ENCODE measurements at regions not wholly inside any gene's neighbourhood (a gene's known extent, or its start where the extent isn't known, plus 50 kb on each side); places are given as distances from the start of the nearest gene placed in this dataset.

DNA sequence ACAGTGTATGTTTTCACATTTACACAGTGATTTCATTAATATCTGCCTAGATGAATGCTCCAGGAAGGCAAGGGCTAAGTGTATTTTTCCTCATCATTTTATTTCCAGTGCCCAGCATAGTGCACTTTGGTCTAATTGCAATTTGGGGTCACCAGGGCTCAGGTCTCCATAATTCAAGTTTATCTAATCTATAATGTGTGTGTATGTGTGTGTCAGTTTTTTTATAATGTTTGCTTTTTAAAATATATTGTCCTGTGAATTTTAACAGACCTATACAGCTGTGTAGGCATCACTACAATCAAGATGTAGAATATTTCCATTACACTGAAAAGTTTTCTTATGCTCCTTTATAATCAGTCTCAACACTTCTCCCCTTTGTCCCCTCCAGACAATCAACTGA, 620.4 kb downstream of the STK39 start:
- Histone ChIP-seq H3K27ac (no peak overlapping the region), H3K4me3 (no peak overlapping the region), H3K9me3 (no peaks in the 10 kb centered on the region), H3K36me3 (no peaks in the 10 kb centered on the region), H3K27me3 (no peaks in the 10 kb centered on the region), H3K4me1 (no peaks in the 10 kb centered on the region)
- no peak for DNase-seq
- TF ChIP-seq POLR2AphosphoS5 (IDR thresholded peaks at IDR 0.05) (no peak), POLR2A (IDR thresholded peaks at IDR 0.05) (no peak), EP300 (IDR thresholded peaks at IDR 0.05) (no peak), CTCF (IDR thresholded peaks at IDR 0.05) (no peak)
- intact Hi-C loops (cut with DNase I): no loop called here

- Histone ChIP-seq H3K4me3 (no peak overlapping the region), H3K27ac (no peak overlapping the region), H3K27me3 (no peaks in the 10 kb centered on the region), H3K36me3 (no peaks in the 10 kb centered on the region), H3K4me1 (no peaks in the 10 kb centered on the region), H3K9me3 (no peaks in the 10 kb centered on the region)
- peak in 1 of 4 donors; percentile 29 for TF ChIP-seq POLR2AphosphoS5 (IDR thresholded peaks at IDR 0.05)
- TF ChIP-seq POLR2A (IDR thresholded peaks at IDR 0.05): no peak
- intact Hi-C loops (cut with DNase I): no loop called here
- DNase-seq: no peak
- 65 to 68% methylated on average over 1 of the region's 1 CpG for WGBS, 2 donors
Measured at GRCh38 chr2:167626301-167626700, 621.1 kb downstream of the STK39 start.

DNA sequence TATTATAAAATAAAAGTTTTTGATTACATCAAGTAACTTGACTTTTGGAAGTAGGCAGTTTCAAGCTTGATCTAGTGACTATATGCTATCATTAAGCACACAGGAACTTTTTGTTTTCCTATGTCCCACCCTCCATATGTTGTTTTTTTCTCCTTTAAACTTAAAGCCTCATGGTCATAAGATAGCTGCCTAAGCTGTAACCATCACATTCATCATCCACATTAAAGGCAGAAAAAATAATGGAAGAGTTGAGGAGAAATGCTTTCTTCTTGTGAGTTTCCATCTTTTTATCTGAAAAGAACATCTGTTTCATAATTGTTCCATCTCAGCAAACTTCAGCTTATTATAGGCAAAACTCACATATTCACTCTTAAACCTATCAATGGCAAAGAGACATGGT, 630.4 kb downstream of the STK39 start:
- DNase-seq: no peak
- Histone ChIP-seq H3K9me3 (no peaks in the 10 kb centered on the region), H3K4me1 (no peaks in the 10 kb centered on the region), H3K36me3 (no peaks in the 10 kb centered on the region), H3K4me3 (no peak overlapping the region), H3K27me3 (no peaks in the 10 kb centered on the region), H3K27ac (no peak overlapping the region)
- intact Hi-C loops (cut with DNase I): no loop called here
- TF ChIP-seq POLR2AphosphoS5 (IDR thresholded peaks at IDR 0.05) (no peak), EP300 (IDR thresholded peaks at IDR 0.05) (no peak), POLR2A (IDR thresholded peaks at IDR 0.05) (no peak), CTCF (IDR thresholded peaks at IDR 0.05) (no peak)

GRCh38 chr2:167613471-167613870, 633.9 kb downstream of the STK39 start:
- Histone ChIP-seq H3K9me3 (no peaks in the 10 kb centered on the region), H3K27ac (no peak overlapping the region), H3K4me3 (no peak overlapping the region), H3K27me3 (no peaks in the 10 kb centered on the region), H3K4me1 (no peaks in the 10 kb centered on the region), H3K36me3 (no peaks in the 10 kb centered on the region)
- intact Hi-C loops (cut with DNase I): no loop called here
- no peak for DNase-seq
- TF ChIP-seq CTCF (IDR thresholded peaks at IDR 0.05) (no peak), EP300 (IDR thresholded peaks at IDR 0.05) (no peak), POLR2A (IDR thresholded peaks at IDR 0.05) (no peak), POLR2AphosphoS5 (IDR thresholded peaks at IDR 0.05) (no peak)
- WGBS, 2 donors: 80 to 86% methylated on average over 1 of the region's 1 CpG

DNA sequence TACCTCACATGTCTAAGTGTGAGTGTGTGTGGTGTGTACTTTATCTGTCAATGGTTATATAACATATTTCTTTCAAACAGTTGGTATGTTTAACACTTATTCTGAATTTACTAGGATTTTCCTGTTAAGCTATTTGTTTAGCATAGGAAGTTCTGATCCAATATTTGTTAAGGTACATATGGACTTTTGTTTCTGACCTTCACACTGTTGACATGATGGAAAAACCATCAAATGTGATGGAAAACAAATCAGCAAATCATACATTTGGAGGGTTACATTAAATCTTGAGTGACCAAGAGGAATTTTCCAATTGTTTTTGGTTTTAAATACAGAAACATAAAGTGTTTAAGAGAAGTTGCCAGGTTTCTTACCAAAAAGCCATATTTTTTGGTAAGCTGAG, 638.9 kb downstream of the STK39 start:
- H3K36me3 ChIP-seq: no peaks in the 10 kb centered on the region

More for the DNA sequence above, 638.9 kb downstream of the STK39 start:
- no peak overlapping the region for H3K4me3 ChIP-seq
- intact Hi-C loops (cut with DNase I): no loop called here
- no peaks in the 10 kb centered on the region for H3K27me3 ChIP-seq
- no peak overlapping the region for H3K27ac ChIP-seq
- DNase-seq: no peak
- H3K9me3 ChIP-seq: no peaks in the 10 kb centered on the region
- TF ChIP-seq POLR2A (IDR thresholded peaks at IDR 0.05) (no peak), EP300 (IDR thresholded peaks at IDR 0.05) (no peak), POLR2AphosphoS5 (IDR thresholded peaks at IDR 0.05) (no peak), CTCF (IDR thresholded peaks at IDR 0.05) (no peak)
- H3K4me1 ChIP-seq: no peaks in the 10 kb centered on the region
